NT2/D1 (cell line): ENCODE measurements at regions not wholly inside any gene's neighbourhood (a gene's known extent, or its start where the extent isn't known, plus 50 kb on each side); places are given as distances from the start of the nearest gene placed in this dataset.

Source experiments
- YY1 ChIP-seq: IDR thresholded peaks from 2 replicates; pipeline ENCODE4 v1.6.1; 2011; ENCODE audit not compliant: insufficient read length, insufficient read depth
- ZNF274 ChIP-seq: IDR thresholded peaks from 2 replicates; pipeline ENCODE4 v1.6.1; 2011; ENCODE audit warnings: mild to moderate bottlenecking, low read depth, low read length

- no peak for TF ChIP-seq YY1
- no peak for TF ChIP-seq ZNF274
Measured at GRCh38 chr6:26252077-26252472, 112.9 kb upstream of the BTN3A2 start.
